SW480 (cell line): ENCODE measurements at regions not wholly inside any gene's neighbourhood (a gene's known extent, or its start where the extent isn't known, plus 50 kb on each side); places are given as distances from the start of the nearest gene placed in this dataset.

ENCODE experiments used
- DNase-seq: peaks from one replicate; pipeline ENCODE4 v3.0.0-alpha.2; 2016; ENCODE audit warnings: low spot score

DNA sequence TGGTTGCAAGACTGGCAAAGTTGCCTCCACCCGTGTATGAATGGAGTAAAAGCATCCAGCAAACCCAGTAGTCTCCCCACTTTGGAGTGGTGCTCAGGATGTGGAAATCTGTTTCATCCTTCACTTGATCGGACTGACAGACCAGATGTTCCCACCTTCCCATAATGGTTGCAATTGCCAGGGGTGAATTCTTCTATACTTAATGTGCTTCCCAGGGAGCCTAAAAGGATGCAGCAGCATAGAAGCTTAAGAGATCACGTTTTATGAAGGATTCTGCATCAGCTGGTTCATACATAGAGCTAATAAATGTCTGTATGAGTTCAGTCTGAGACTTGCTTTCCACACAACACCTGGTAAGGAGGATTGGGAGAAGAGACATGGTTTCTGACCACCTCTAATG lies 198.8 kb upstream of the S1PR3 start:
- DNase-seq = no peak

DNA sequence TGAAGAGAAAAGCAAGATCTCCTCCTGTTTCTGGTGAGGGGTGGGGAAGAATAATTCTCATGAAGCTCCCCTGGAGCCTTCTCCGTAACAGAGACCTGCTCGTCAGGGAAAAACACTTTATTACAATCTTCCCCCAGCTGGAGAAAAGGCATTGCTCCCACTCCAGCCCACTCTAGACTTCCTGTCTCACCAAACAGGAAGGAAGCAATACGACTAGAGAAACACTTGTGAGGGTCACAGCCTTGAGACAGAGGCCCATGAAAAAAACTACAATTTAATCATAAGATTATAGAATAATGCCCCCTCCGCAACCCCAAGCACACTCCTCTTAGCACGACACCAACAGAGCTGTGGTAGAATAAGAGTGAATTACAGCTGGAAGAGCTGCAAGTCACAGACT lies 197.2 kb upstream of the S1PR3 start:
- DNase-seq = no peak

DNA sequence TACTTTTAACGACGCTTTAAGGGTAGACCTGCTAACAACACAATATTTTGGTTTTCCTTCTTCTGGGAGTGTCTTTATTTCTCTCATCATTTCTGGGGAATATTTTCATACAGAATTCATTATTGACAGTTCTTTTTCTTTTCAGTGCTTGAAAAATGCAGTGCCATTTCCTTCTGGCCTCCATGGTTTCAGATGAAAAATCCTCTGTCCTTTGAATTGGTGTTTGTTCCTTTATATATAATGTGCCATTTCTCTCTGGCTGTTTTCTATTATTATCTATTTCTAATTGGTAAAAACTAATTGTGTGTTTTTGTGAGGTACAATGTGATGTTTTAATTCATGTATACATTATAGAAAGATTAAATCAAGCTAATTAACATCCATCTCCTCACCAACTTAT lies 194.3 kb upstream of the S1PR3 start:
- no peak for DNase-seq

DNA sequence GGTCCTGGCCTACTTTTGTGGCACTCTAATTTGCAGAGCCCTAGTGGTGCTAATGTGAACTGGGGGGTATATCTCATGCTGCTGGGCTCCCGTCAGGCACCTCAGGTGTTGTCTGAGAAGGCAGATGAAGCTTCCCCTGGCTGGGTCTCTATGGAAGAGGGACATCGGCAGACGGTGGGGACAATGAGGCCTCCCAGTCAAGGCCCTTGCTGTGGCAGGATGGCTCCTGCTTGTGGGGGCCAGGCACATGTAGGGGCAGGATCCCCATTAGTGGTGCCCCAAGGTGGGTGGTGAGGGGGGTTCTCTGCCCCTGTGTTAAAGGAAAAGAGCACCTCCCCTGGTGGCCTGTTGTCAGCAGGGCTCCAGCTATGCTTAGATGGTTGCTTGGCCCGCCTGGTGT lies 192.8 kb upstream of the S1PR3 start:
- no peak for DNase-seq

DNA sequence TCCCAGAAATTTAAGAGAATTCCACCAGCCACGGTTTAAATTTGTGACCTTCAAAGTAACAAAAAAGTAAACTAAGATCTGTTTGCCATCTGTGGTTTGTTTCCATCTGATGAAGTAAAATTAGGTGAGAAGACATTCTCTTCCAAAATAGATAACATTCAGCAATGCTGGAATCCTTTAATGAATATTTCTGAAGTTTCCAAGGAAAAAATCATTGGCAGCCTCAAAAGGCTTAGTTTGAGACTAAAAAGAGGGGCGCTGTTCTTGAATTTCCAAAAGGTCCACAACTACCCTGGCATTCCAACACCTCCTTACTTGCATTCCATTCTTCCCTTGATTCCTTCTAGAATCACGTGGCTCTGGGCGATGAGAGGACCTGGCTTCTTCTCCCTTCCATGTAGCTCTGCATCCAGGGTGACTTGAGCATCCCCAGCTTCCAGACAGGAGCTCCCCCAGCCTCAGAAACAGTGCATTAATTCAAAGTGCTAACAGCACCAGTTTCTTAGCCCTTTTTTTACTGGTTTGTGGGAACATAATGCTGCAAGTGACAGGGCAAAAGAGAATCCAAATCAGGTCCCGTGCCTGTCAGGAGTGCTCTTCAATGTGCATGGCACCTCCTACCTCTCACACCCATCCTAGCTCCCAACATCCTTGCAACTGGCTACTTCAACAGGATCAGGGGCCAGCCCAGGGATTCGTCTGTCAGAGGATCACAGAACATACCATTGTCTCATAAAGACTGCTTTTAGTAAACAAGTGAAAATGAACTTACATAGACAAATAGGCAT lies 191.5 kb upstream of the S1PR3 start:
- DNase-seq = no peak

DNA sequence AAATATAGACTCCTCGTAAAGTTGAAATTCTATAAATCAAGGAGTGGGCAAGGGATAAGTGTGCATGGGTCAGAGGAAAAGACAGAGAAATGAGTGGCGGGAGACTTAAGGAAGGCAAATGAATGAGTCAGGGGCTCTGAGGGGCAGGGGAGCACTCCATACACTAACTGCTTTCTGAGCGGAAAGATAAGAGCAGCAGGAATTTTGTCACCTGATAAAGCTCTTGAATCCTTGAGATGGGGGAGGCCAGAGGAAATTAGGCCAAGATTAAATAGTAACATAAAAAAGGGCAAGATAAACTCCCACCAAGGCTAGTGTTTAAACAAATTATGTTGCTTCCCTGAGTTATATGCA lies 191.0 kb upstream of the S1PR3 start:
- no peak for DNase-seq

DNA sequence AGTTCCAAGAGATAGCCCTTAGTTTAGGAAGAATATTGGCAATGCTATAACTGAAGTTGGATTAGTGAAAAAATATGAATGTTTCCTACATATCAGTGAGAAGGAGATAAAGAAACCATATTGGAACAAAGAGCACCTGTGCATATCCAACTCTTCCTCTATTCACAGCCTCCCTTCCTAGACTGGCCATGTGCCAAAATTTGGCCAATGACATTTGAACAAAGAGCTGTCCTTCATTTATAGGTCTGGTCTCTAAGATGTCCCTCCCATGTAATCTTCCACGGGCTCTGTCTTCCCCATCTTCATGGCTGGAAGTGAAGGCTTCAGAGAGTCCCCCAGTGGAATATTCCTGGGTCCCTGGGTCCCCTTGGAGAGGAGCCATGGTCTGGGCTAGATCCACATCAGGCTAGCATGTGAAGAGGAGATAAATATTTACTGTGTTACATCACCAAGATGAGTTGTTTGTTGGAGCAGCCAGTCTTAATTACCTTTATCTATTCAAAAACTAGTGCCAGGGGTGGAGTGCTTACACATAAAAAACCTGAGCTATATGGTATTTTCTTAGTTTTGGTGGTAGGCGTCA lies 190.0 kb upstream of the S1PR3 start:
- DNase-seq = no peak

DNA sequence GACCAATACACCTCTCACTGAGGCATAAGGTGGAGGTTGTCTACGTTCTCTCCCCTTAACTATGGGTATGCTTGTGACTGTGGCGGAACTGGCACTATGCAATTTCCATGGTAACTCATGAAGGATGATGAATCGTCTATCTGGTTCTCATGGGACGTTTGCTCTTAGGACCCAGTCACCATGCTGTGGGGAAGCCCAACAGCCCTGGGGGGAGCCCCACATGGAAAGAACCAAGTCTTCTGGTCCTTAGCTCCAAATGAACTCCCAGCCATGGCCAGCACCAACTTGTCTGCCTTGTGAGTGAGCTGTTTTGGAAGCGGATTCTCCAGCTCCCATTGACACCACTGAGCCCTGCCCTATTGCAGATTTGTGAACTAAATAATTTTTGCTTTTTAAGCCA lies 188.7 kb upstream of the S1PR3 start:
- DNase-seq = no peak

DNA sequence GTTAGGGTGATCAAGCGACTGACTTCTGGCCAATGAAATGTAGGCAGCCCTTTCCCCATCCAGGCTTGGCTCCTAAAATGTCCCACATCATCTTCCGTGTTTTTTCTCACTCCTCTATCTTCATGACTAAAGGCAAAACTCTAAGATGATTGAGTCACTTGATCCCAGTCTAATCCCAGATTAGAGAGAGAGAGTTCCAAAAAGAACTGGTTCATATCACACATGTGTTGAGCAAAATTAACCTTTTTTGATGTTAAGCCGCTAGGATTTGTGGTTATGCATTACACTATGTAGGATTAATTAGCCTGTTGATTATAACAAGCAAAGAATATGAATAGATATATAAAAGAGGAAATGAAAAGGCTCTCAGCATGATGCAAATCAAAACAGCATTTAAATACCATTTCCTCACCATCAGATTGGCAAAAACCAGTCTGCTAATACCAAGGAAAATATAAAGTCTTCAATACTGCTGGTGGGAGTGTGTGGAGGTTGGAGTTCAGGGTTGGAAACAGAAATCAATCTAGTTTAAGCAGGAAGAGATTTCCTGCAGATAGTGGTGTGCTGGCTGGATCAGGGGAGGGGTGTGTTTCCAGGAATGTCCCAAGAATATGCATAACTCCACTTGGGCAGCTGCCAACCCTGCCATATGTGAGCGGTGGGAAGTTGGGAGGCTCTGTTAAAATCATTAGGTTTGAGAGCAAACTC lies 187.6 kb upstream of the S1PR3 start:
- DNase-seq = no peak

DNA sequence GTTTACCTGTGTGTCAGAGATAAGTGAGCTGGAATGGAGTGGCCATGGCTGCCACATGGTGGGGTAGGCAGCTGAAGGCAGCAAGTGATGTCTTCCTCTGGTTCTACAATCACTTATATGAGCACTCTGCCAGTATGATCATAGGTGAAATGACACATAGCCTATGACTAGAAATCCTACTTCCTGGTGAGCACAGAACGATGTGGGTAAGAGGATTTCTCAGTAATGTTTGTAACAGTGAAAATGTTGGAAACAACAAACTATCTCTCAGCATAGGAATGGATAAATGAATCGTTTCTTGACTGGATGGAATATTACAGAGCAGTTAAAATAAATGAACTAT lies 187.0 kb upstream of the S1PR3 start:
- no peak for DNase-seq

DNA sequence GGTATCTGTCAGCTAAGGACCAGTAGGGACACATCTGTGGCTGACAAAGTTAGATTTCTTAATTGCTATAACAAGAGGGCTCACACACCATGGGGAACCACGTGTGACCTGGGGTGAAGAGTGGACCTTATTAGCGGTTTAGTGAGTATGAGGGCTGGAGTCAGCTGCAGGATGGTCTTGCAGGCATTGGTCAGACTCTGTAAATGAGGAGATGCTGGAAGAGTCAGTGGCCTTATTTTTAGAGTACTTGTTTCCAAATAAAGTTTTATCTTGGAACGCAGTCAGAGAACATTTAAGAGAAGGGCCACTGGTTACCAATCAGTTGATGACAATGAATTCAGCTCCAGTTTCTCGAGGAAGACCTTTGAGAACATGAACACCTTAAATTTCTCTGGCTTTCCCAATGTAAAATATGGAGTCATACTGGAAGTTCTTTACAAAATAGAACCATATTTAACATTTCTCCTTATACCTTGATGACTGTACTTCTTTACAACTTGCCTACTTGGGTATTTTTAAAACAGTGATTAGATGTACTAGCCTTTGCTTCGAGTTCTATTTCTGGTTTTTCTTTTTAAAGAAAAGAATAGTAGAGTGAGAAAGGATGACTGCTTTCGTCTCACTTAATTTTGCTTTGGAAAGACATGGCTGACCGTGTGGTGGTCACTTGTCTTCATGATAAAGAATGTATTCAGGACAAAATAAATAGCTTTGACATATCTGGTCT lies 185.9 kb upstream of the S1PR3 start:
- DNase-seq = no peak

DNA sequence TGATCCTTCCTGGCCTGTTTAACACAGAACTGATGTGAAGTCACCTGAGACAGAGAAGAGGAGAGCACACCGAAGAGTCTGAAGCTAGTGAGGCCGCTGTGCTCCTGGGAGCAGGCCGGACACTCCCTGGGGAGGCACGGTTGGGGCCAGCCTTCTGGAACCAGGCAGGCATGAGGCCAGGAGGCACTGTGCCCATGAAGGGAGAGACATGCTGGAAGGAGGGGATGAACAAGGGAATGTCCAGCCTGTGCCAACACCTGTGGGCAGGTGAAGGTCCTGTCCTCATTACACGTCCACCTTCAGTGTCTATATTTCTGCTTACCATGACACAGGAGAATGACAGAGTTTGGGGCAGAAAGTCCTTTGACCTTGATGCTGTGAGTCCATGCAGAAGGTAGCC lies 183.8 kb upstream of the S1PR3 start:
- DNase-seq = no peak

DNA sequence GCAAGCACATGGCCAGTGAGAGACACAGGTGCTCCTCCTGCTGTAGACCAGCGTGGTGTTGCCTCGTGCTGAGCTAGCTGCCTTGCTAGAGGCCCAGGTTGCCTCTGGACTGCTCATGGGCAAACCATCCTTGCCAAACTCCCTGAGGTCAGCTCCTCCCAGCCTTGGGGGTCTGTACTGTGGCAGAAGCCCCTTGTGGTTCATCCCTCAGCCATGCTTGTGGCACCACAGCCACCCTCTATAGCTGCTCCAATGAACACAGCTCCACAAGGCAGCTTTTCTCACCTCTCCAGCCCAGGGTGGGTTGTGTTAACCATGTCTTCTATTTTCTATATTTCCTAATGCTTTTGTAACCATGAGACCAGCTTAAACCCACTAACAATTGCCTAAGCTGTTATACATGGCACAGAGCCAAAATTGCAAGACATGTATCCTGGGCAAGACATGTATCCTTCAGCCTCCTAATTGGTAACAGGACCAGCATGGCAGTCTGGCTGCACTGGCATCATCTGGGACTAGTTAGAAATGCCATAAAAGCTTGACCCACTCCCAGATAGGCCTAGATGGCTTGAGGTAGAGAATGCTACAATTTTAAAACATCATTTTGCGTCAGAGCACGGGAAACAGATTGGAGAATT lies 183.1 kb upstream of the S1PR3 start:
- DNase-seq = no peak

DNA sequence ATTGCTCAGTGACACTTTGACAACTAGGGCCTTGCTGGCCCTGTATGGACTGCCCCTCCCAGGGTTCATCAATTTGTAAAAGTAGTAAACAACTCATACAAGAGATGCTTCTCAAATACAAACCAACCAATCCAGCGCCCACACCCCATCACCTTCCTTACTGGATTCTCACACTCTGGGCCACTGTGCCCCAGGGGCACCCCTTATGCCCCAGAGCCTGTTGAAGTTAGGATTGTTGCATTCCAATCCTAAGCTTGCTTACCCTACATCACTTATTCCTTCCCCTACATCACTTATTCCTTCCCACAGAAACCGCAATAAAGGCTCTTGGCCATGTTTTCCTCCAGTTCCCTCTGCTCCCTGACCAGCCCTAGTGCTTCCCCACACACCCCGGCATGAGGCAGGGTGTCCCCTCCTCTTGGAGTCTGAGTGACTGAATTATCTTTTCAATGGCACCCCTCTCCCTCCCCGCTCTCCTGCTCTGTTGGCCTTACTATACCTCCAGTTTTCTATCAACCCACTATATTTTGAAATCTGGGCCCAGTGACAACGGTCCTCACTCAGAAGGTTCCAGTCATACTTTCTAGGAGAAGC lies 182.4 kb upstream of the S1PR3 start:
- DNase-seq = no peak

DNA sequence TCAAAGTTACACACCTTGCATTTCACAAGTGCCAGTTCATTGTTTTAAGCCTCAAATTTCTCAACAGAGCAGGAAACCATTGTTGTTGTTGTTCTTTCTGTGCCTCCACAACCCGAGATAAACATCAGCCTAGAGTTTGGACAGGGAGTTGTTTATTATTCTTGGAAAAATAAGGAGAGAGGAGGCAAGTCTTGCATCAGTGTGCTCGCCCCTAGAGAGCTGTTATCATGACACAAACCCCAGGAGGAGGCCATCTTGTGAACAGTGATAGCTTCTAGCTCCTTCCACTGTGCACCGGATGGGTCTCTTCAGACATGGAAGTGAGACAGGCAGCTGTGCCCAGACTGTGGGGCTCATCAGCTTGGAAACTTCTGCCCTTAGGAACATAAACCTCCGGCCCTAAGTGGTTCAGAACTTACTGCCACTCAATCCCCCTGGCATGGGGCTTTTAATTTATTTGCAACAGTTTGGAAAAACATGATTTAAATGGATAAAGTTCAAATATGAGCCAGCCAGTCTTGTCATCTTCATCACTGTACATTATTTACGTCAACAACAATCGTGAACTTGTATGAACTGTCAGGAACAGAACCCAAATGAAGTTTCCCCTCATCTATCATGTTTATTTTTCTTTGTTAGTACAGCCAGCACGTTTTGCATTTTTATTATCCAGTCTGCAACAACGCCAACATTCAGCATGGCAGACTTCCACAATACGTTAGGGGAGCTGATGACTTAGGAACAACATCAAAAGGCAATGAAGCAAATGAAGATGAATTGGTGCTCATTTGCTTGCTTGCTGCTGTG lies 181.7 kb upstream of the S1PR3 start:
- no peak for DNase-seq

DNA sequence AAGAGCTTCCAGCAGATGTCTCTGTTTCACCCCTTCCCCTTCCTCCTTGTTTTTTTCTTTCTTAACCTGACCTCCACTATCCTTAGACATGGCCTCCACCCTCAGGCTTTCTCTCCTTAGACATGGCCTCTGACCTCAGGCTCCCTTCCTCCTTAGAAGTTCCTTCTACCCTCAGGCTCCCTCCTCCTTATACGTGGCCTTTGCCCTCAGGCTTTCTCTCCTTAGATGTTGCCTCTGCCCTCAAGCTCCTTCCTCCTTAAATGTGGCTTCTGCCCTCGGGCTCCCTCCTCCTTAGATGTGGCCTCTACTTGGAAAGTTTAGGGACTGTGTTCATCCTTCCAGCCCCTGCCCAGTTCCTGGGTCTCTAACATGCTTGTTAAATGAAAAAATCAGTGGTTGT lies 180.4 kb upstream of the S1PR3 start:
- DNase-seq = no peak

DNA sequence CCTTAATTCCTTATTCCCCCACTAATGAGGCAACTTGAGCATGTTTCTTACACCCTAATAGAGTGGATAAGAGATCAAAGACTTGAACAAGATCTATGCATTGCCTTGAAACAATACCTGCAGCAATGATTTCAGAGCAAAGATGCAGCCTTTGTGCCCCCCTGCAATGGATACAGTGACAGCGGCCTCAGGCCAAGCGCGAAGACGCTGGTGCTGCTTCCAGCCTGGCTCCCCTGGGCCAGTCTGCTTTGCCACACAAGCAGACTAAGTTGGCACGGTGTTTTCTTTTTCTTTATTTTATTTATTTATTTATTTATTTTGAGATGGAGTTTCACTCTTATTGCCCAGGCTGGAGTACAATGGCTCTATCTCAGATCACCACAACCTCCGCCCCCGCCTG lies 179.8 kb upstream of the S1PR3 start:
- no peak for DNase-seq

DNA sequence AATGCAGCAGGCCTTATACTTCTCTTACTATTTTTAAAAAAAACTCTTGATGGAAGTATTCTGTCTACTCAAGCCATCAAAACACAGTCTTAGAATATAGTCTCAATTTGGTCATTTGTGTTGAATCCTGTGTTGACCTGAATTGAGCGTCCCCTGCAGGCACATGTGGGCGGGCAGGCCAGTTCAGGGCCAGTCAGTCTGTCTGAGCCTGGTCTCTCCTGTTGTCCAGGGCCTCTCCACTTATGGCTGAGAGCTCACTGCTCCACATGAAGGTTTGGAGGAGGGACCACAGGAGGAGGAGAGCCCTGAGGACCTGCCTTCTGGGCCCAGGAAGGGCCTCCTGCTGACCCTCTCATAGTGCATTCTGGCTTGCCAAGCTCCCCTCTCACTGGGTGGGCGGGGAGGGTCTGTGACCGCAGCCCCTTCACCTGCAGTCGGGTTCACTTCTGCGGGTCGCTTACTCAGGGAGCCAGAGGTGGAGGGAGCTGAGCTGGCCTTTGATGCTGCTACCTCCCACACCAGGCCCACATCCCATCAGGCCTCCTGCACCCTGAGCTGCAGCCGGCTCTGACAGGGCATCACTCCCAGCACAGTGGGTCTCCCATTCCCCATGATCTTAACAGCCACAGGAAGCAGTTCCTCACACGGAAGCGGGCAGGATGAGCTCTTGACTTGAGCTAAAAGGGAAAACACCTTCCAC lies 178.2 kb upstream of the S1PR3 start:
- DNase-seq = no peak

DNA sequence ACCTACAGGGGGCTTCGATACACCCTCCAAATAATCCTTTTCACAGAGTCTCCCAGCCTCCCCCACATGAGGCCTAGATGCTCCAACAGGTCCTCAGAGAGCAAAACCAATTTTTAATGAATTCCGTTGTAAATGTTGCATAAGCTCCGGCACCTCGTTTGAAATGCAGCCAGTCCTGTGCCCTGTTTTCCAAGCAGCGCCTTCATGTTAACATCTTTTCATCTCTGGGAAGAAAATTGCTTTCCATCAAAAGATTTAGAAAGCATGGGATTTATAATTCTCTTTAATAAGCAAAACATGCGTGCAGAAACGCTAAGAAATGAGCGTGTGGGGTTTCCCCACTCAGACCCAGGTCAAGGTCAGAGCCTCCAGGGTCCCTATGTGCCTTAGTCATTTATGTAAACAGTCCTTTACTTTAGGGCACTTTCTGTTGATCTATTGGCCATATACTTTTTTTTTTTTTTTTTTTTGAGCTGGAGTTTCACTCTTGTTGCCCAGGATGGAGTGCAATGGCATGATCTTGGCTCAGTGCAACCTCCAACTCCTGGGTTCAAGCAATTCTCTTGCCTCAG lies 177.5 kb upstream of the S1PR3 start:
- DNase-seq = no peak

DNA sequence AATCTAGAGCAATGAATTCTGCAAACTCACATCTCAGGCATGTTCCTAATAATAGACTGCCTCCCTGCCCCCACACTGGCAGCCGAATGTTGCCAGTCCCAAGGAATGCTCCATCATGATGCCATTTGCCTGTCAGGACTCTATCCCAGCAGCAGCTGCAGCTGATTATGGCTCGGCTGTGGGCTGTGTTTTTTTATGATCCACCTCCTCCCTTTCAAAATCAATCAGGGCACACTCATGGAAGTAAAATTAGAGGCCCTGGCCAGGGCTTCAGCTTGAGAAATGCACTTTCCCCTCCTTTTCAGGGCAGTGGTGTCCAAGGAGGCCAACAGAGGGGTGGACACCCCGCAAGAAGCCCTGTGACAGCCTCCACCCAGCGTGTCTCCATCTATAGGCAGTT lies 176.7 kb upstream of the S1PR3 start:
- no peak for DNase-seq
